NOMO-1 treated with dmso at 0.1 percent for 144 hours (cell line): ENCODE measurements at regions not wholly inside any gene's neighbourhood (a gene's known extent, or its start where the extent isn't known, plus 50 kb on each side); places are given as distances from the start of the nearest gene placed in this dataset.
"Not testable (repeated sequence)": the region's sequence is repeated elsewhere in the genome, so short reads cannot be mapped to it uniquely, and the experiment has no call there.

Source experiments
- DNase-seq: peaks from one replicate; lab custom pipeline; 2025; ENCODE audit not compliant: unreplicated experiment; lab: John Stamatoyannopoulos, UW

DNA sequence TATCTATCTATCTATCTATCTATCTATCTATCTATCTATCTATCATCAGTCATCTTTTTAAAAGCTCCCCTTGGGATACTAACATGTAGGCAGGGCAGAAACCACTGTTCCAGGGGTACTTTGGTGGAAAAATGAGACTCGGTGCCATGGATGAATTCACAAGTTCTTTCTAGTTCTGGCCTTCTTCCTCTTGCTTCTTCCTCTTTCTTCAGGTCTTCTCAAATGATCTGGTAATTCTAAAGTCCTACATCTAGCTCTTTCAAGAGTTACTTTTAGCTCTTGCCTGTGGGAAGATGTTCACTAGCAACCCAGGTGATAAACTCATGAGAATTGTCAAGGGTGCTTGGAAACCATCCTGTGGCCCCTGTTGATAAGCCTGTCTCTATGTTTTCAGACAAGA is 168.5 kb upstream of the TBC1D5 start:
- DNase-seq, result peak; percentile 24

DNA sequence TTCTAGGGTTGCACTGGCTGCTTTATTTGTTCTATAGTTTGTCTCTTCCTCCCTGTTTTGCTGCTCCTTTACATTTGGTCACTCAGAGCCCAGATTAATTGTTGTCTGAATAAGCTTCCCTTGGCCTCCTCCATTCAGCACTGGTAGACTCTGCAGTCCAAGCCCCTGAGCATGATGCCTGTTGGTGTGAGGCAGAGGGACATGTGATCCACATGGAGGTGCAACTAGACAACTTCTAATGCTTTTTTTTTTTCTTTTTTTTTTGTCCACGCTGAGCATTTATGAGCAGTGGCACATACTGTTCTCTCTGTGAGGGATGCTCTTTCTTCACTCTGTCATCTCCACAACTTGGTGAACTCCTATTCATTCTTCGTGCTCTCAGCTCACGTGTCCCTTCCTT is 167.3 kb upstream of the TBC1D5 start:
- DNase-seq, result no peak

DNA sequence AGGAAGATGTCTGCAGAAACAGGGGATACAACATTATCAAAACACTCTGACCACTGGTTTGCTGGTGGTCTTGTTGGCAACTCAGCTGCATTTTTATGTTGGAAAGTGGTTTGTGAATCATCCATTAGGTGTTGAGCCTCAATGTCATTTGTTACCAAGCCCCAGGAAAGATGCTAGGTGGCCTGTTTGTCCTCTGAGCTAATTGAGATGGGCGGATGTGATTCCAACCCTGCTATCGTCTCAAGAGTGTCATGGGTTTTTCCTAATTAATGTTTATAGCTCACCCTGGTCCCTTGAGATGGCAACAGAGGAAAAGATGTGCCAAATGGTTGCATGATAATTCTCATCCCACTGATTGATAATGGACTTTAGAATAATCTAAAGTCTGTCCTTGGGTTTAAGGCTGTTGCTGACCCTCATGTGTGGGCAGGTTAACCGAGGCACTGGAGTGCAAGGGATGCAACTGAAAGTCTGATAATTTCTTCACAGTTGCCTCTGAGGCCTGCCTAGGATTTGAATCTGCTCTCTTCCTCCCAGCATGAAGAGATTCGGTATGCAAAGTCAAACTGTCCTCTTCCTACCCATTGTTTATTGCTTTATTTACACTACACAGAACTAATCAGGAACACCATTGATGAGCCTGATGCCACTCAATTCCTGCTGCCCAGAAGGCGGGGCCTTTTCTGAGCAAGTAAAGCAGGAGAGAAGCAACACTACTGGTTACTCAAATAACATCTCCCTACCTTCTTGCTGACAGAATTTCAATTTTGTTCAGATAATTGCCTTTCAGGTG is 166.2 kb upstream of the TBC1D5 start:
- no peak for DNase-seq

- peak; percentile 69 for DNase-seq
These were observed 163.6 kb upstream of the TBC1D5 start for GRCh38 chr3:17905996-17906395.

- DNase-seq, result peak; percentile 69
These were observed 159.5 kb upstream of the TBC1D5 start for GRCh38 chr3:17901893-17902292.

- peak; percentile 27 for DNase-seq
These were observed 152.1 kb upstream of the TBC1D5 start for GRCh38 chr3:17894434-17895060.

DNA sequence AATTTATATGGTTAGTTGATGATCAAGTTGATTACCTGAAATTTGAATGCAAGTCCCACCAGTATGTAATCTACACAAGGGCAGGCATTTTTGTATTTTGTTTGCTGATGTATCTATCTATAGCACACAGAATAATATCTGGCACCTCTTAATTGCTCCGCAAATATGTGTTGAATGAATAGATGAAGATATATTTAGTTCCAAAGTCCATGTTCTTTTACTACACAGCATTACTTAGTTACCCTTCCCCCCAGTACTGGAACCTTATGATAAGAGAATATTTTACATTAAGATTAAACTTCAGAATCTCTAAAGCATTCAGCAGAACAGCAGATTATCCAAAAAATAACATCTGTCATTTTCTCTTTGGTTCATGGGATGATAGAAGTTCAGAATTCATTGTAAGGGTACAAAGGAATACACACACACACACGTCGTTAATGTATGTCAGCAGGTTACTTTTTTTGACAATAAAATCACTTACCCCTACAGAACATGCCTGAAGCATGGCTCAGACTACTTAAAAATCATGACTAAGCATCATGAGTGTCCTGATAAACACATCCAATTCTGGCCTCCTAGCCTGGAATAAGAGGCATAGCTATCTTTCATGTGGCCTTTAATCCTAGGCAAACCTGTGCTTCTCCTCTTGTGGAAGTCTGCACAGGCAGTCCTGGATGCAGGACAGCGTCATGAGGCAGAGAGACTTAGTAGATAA is 148.9 kb upstream of the TBC1D5 start:
- no peak for DNase-seq

- no peak for DNase-seq
These were observed 143.6 kb upstream of the TBC1D5 start for GRCh38 chr3:17885986-17886385.

- DNase-seq, result peak; percentile 21
These were observed 140.6 kb upstream of the TBC1D5 start for GRCh38 chr3:17882981-17883380.

DNA sequence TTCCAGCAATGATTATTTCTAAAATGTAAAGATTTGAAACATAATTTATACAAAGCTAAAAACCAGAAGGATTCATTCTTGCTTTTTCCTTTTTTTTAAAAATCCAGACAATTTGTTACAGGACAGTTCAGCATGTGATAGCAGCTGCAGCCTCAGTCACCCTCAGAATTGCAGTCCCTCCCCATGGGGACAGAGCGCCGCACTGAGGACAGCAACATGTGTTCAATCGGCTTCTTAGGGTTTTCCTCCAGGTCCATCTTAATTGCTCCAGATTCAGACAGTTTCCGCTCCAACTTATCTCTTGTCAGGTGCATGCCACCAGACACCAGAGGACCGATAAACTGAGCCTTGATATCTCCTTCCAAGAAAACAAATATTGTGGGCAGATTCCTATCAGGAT is 134.9 kb upstream of the TBC1D5 start:
- DNase-seq, result no peak

GRCh38 chr3:17874636-17875035 is 132.2 kb upstream of the TBC1D5 start:
- DNase-seq, result peak; percentile 56

DNA sequence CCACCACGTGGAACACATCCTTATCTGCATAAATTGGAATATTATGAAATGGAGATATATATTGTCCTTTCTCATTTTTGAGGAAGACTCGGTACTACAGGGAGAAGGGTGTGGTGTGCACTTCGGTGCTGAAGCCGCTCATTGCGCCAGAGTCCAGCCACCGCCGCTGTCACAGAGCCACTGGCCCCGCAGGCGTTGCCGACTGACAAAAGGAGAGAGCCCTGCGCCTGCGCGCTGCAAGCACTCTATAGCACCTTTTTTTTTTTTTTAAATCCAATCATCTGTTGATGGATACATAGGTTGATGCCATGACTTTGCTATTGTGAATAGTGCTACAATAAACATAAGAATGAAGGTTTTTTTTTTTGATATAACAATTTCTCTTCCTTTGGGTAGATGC is 130.0 kb upstream of the TBC1D5 start:
- DNase-seq, result no peak

- no peak for DNase-seq
These were observed 123.2 kb upstream of the TBC1D5 start for GRCh38 chr3:17865631-17866030.

DNA sequence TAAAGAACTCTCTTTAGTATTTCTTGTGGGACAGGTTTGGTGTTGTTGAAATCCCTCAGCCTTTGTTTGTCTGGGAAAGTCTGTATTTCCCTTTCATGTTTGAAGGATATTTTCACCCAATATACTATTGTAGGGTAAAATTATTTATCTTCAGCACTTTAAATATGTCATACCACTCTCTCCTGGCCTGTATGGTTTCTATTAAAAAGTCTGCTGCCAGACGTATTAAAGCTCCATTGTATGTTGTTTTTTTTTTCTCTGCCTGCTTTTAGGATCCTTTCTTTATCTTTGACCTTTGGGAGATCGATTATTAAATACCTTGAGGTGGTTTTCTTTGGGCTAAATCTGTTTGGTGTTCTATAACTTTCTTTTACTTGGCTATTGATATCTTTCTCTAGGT is 119.0 kb upstream of the TBC1D5 start:
- no peak for DNase-seq

- not testable (repeated sequence) for DNase-seq
These were observed 118.5 kb upstream of the TBC1D5 start for GRCh38 chr3:17860840-17861471.

DNA sequence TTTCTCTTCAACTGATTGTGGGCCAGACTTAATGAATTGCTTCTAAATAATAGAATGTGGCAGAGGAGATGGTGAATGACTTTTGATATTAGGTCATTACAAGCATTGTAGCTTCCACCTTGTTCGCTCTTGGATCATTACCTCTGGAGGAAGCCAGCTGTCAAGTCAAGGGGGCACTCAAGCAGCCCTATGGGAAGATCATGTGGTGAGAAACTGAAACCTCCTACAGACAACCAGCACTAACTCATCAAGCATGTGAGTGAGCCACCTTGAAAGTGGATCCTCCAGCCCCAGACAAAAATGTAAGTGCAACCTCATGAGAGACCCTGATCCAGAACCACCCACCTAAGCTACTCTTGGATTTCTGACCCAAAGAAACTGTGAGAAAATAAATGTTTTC is 109.8 kb upstream of the TBC1D5 start:
- DNase-seq, result no peak

DNA sequence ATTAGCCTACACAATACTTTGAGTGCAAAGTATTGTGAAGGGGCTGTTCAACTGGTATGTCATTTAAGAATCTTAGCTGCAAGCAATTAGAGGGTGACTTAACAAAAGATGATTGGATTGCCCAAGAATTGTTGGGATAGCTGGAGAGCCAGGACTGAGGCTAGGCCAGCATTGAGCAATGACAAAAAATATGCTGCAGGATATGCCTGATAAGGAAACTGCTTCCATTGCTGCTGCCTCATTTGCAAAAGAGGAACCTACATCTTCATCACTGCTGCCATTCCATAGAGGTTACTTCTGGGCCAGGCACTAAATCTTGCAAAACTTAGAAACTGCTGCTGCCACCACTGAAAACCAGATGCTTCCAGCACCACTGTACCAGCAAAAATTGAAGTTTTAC is 108.0 kb upstream of the TBC1D5 start:
- DNase-seq, result peak; percentile 83

- no peak for DNase-seq
These were observed 105.7 kb upstream of the TBC1D5 start for GRCh38 chr3:17848102-17848501.

GRCh38 chr3:17847156-17847555 is 104.7 kb upstream of the TBC1D5 start:
- no peak for DNase-seq

DNA sequence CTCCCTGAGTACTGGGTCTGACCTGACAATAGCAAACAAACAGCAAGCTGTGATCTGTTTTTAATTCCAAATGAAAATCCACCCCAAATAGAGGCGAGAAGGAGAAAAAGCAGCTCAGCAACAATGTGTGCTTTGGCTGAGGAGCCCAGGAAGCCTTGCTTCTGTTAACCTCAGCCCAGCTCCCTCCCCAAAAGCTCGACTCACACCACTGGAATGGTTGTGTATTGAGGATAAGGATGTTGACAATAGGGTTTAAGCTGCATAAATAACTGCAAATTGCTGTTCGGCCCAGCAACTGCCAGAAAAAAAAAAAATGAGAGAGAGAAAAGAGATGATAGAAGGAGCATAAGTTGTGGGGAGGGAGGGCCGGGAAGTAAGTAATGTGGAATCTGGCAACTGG is 104.0 kb upstream of the TBC1D5 start:
- no peak for DNase-seq

DNA sequence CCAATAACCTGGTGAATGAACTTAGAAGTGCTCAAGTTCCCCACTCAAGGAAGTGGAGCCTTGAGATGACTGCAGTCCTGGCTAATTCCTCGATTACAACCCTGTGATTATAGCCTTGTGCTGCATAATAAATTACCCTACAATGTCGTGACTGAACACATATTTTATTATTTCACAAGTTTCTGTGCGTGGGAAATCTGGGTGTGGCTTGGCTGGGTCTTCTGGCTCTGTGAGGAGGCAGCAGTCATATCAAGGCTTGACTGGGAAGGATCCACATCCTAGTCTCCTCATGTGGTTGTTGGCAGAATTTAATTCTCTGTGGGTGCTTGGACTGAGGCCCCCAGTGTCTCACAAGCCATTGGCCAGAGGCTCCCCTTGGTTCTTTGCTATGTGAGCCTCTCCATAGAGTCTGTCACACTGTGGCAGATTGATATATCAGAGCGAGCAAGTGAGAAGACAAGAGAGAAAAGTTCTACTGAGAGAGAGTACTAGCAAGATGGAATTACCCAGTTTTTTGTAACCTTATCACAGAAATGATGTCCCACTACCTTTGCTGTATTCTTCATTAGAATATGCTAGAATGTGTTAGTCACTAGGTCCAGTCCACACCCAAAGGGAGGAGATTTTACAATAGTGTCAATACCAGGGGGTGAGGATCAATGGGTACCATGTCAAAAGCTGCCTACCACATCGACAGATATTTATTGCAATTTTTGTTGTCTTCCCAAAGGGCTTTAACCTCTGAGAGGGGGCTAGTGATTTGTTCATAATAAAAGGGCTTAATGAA is 102.8 kb upstream of the TBC1D5 start:
- no peak for DNase-seq
